ENCODE measurements at regions not wholly inside any gene's neighbourhood (a gene's known extent, or its start where the extent isn't known, plus 50 kb on each side); places are given as distances from the start of the nearest gene placed in this dataset.

GRCh38 chr2:52107124-52107523, 1075.2 kb upstream of the NRXN1 start:
- H3K4me2 ChIP-seq (ENCODE audit: unreplicated experiment) = no peak overlapping the region
- H3K4me1 ChIP-seq (ENCODE audit: insufficient read depth) = no peaks in the 10 kb centered on the region
- no peak for DNase-seq
- no peaks in the 10 kb centered on the region for H3K79me2 ChIP-seq (ENCODE audit: insufficient read depth)
- no peaks in the 10 kb centered on the region for H3K27me3 ChIP-seq (replicated peaks; ENCODE audit: insufficient read depth)
- no peaks in the 10 kb centered on the region for H3K9me3 ChIP-seq (ENCODE audit: low read depth)
- no peak overlapping the region for H3K27ac ChIP-seq
- no peak overlapping the region for H3K9ac ChIP-seq
- no peaks in the 10 kb centered on the region for H3K36me3 ChIP-seq (ENCODE audit: low read depth)
- WGBS, 2 experiments (ENCODE audit: low coverage in 1 of 2, low lambda C conversion rate in 2 of 2, missing lambda C conversion rate in 2 of 2) = 25 to 31% methylated on average over 6 of the region's 6 CpGs
- H3K4me3 ChIP-seq = no peak overlapping the region
- H4K20me1 ChIP-seq (ENCODE audit: insufficient read depth) = no peaks in the 10 kb centered on the region
- no peak for TF ChIP-seq EZH2phosphoT487 (IDR thresholded peaks at IDR 0.05; ENCODE audit: insufficient read depth, low read depth)
- in situ Hi-C loops (cut with MboI) = no loop called here
- H2AFZ ChIP-seq = no peak overlapping the region
- H3K9me2 ChIP-seq (ENCODE audit: insufficient read depth) = no peaks in the 10 kb centered on the region
- H3F3A ChIP-seq (ENCODE audit: insufficient read depth) = no peaks in the 10 kb centered on the region

- 17 to 22% methylated on average over 4 of the region's 4 CpGs for WGBS, 2 experiments (ENCODE audit: low coverage in 1 of 2, low lambda C conversion rate in 2 of 2, missing lambda C conversion rate in 2 of 2)
- Histone ChIP-seq H3K4me1 (ENCODE audit: insufficient read depth) (no peaks in the 10 kb centered on the region), H3K36me3 (ENCODE audit: low read depth) (no peaks in the 10 kb centered on the region), H3K4me3 (no peak overlapping the region), H3K9ac (no peak overlapping the region), H4K20me1 (ENCODE audit: insufficient read depth) (no peaks in the 10 kb centered on the region), H3K27ac (no peak overlapping the region), H2AFZ (no peak overlapping the region), H3K79me2 (ENCODE audit: insufficient read depth) (no peaks in the 10 kb centered on the region), H3K27me3 (replicated peaks; ENCODE audit: insufficient read depth) (no peaks in the 10 kb centered on the region), H3K4me2 (ENCODE audit: unreplicated experiment) (no peak overlapping the region), H3K9me2 (ENCODE audit: insufficient read depth) (no peaks in the 10 kb centered on the region), H3F3A (ENCODE audit: insufficient read depth) (no peaks in the 10 kb centered on the region), H3K9me3 (ENCODE audit: low read depth) (no peaks in the 10 kb centered on the region)
- in situ Hi-C loops (cut with MboI) = no loop called here
- TF ChIP-seq EZH2 (IDR thresholded peaks at IDR 0.05; ENCODE audit: insufficient read depth, poor library complexity, severe bottlenecking) = no peak
- no peak for TF ChIP-seq EZH2phosphoT487 (IDR thresholded peaks at IDR 0.05; ENCODE audit: insufficient read depth, low read depth)
- no peak for DNase-seq
Measured at GRCh38 chr2:52097071-52097470, 1065.1 kb upstream of the NRXN1 start.

GRCh38 chr2:52084759-52085158, 1052.8 kb upstream of the NRXN1 start:
- H3K36me3 ChIP-seq (ENCODE audit: low read depth) = no peaks in the 10 kb centered on the region
- no peaks in the 10 kb centered on the region for H3K4me1 ChIP-seq (ENCODE audit: insufficient read depth)
- no peak overlapping the region for H2AFZ ChIP-seq
- in situ Hi-C loops (cut with MboI) = no loop called here
- H3K9me3 ChIP-seq (ENCODE audit: low read depth) = no peaks in the 10 kb centered on the region
- no peaks in the 10 kb centered on the region for H3F3A ChIP-seq (ENCODE audit: insufficient read depth)
- 11 to 31% methylated on average over 1 of the region's 1 CpG for whole genome bisulfite sequencing, 2 experiments (ENCODE audit: low coverage in 1 of 2, low lambda C conversion rate in 2 of 2, missing lambda C conversion rate in 2 of 2)
- no peaks in the 10 kb centered on the region for H3K9me2 ChIP-seq (ENCODE audit: insufficient read depth)
- H4K20me1 ChIP-seq (ENCODE audit: insufficient read depth) = no peaks in the 10 kb centered on the region
- no peak overlapping the region for H3K27ac ChIP-seq
- H3K4me3 ChIP-seq = no peak overlapping the region
- TF ChIP-seq EZH2phosphoT487 (IDR thresholded peaks at IDR 0.05; ENCODE audit: insufficient read depth, low read depth) (no peak), EZH2 (IDR thresholded peaks at IDR 0.05; ENCODE audit: insufficient read depth, poor library complexity, severe bottlenecking) (no peak)
- no peak for DNase-seq
- no peaks in the 10 kb centered on the region for H3K27me3 ChIP-seq (replicated peaks; ENCODE audit: insufficient read depth)
- H3K79me2 ChIP-seq (ENCODE audit: insufficient read depth) = no peaks in the 10 kb centered on the region
- no peak overlapping the region for H3K4me2 ChIP-seq (ENCODE audit: unreplicated experiment)
- H3K9ac ChIP-seq = no peak overlapping the region

DNA sequence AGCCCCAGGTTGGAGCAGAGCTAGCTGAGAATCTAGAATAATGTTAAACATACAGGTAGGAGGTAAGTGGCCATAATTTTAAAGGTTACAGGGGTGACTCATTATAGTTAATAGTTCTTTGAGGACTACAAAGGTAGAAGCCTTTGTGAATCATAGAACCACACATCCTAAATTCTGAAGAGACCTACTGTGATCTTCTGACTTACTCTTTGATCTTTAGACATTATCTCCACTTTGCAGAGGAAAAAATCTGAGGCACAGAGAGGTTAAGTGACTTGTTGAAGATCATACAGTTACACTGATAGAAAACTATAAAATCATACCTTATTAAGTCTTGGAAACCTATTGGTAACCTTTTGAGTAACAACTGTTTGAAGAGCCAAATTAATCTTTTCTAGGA, 1051.3 kb upstream of the NRXN1 start:
- no peaks in the 10 kb centered on the region for H4K20me1 ChIP-seq (ENCODE audit: insufficient read depth)
- no peaks in the 10 kb centered on the region for H3K27me3 ChIP-seq (replicated peaks; ENCODE audit: insufficient read depth)
- H3K4me1 ChIP-seq (ENCODE audit: insufficient read depth) = no peaks in the 10 kb centered on the region
- H3K4me3 ChIP-seq = no peak overlapping the region
- DNase-seq = no peak
- H3K9me2 ChIP-seq (ENCODE audit: insufficient read depth) = no peaks in the 10 kb centered on the region
- no peak overlapping the region for H3K4me2 ChIP-seq (ENCODE audit: unreplicated experiment)
- in situ Hi-C loops (cut with MboI) = no loop called here
- H2AFZ ChIP-seq = no peak overlapping the region
- H3K27ac ChIP-seq = no peak overlapping the region
- TF ChIP-seq EZH2phosphoT487 (IDR thresholded peaks at IDR 0.05; ENCODE audit: insufficient read depth, low read depth) (no peak), EZH2 (IDR thresholded peaks at IDR 0.05; ENCODE audit: insufficient read depth, poor library complexity, severe bottlenecking) (no peak)
- H3K36me3 ChIP-seq (ENCODE audit: low read depth) = no peaks in the 10 kb centered on the region
- H3K79me2 ChIP-seq (ENCODE audit: insufficient read depth) = no peaks in the 10 kb centered on the region
- H3F3A ChIP-seq (ENCODE audit: insufficient read depth) = no peaks in the 10 kb centered on the region
- H3K9me3 ChIP-seq (ENCODE audit: low read depth) = no peaks in the 10 kb centered on the region
- H3K9ac ChIP-seq = no peak overlapping the region

- Histone ChIP-seq H3K4me1 (ENCODE audit: insufficient read depth) (no peaks in the 10 kb centered on the region), H3K27me3 (replicated peaks; ENCODE audit: insufficient read depth) (no peaks in the 10 kb centered on the region), H3K36me3 (ENCODE audit: low read depth) (no peaks in the 10 kb centered on the region), H4K20me1 (ENCODE audit: insufficient read depth) (no peaks in the 10 kb centered on the region), H3F3A (ENCODE audit: insufficient read depth) (no peaks in the 10 kb centered on the region), H3K9me3 (ENCODE audit: low read depth) (no peaks in the 10 kb centered on the region), H3K27ac (no peak overlapping the region), H3K4me3 (no peak overlapping the region), H2AFZ (no peak overlapping the region), H3K9me2 (ENCODE audit: insufficient read depth) (no peaks in the 10 kb centered on the region), H3K9ac (no peak overlapping the region), H3K4me2 (ENCODE audit: unreplicated experiment) (no peak overlapping the region), H3K79me2 (ENCODE audit: insufficient read depth) (no peaks in the 10 kb centered on the region)
- DNase-seq = no peak
- in situ Hi-C loops (cut with MboI) = no loop called here
- no peak for TF ChIP-seq EZH2phosphoT487 (IDR thresholded peaks at IDR 0.05; ENCODE audit: insufficient read depth, low read depth)
- no peak for TF ChIP-seq EZH2 (IDR thresholded peaks at IDR 0.05; ENCODE audit: insufficient read depth, poor library complexity, severe bottlenecking)
Measured at GRCh38 chr2:52082646-52083045, 1050.7 kb upstream of the NRXN1 start.

All from GM23248 (cell line).